ENCODE measurements at regions not wholly inside any gene's neighbourhood (a gene's known extent, or its start where the extent isn't known, plus 50 kb on each side); places are given as distances from the start of the nearest gene placed in this dataset.

DNA sequence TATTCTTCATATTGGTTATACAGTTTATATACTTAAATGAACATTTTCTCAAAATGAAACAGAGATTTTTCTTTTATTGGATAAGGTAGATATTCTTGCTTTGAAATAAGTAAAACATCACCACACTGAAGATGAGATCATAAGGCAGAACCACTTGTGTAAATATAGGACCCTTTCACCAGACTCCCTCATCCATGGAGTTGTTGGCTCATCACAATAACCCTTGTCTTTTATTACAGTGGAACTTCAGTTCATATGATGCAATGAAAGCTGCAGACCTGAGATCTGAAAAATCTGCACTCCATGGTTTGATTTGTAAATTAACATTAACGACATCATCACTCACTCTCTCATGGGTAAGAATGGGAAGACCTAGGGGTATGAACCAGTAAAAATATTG lies 51.9 kb upstream of the DBX2 start:
- DNase-seq (ENCODE audit: low read depth in 2 of 2), result no peak

DNA sequence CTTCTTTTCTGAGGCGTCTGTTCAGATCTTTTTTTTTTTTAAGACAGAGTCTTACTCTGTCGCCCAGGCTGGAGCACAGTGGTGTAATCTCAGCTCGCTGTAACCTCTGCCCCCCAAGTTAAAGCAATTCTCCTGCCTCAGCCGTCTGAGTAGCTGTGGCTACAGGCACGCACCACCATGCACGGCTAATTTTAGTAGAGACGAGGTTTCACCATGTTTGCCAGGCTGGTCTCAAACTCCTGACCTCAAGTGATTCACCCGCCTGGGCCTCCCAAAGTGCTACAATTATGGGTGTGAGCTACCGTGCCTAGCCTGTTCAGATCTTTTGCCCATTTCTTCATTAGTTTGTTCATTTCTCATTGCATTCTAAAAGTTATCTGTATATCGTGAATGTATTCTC lies 55.1 kb upstream of the DBX2 start:
- no peak for DNase-seq (ENCODE audit: low read depth in 2 of 2)

DNA sequence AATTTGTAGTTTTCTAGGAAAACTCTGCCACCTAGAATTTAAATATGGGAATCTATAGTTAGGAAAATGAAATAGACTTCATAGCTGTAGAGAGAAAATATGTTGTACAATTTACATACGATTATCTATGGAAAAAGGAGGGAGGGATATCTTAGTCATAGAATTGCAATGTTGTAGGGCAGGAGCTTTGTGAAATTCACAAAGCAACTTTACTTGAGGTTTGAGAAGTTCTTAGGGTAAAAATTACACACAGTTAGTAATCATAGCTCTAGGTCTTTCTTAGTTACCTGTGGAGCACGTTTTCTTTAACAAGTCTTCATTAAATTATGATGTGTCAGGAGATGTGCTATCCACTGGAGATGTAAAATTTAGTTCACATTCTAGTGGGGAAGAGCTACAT lies 61.4 kb upstream of the DBX2 start:
- DNase-seq (ENCODE audit: low read depth in 2 of 2), result no peak

DNA sequence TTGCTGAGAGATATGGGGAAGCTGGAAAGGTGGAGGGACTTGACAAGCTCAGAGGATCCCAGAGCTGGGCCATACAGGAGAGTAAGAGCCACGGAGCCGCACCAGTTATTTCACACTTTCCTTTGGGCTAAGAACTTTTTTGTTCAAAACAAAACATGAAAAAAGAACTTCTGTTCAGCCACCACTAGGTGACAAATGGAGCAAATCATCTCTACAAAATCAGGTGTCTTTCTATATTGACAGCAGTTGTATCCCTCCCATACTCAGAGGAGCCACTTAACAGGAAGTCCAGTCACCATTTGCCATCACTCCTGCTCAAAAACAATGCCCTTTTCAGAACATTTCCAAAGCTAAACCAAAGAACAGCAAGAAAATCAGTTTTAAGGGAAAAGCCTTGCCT lies 70.3 kb upstream of the DBX2 start:
- no peak for DNase-seq (ENCODE audit: low read depth in 2 of 2)

DNA sequence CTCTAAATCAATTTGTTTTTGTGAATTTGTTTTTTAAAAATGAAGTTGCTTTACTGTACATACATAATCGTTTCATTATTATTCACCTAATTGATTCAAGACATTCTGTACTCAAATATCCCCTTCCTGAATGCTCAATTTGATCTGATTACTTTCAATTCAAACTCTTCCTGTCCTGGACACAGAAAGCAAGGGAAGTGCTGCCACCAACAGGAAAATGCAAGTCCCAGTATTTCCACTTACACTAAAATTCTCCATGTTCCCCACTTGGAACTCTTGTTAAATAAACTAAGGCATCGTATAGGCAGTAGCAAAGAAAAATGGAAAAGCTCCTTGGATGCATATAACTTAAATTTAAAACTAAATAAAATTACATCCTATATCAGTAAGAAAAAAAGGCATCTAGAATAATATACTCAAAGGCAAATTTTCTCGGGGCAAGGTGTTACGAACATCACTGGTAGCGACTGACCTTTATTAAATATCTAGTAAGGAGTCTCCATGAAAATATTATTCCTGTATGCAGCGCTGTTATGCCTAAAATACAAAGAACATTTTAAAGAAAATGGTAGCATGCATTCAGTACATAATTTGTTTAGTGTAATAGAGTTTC lies 72.0 kb upstream of the DBX2 start:
- DNase-seq (ENCODE audit: low read depth in 2 of 2), result no peak

DNA sequence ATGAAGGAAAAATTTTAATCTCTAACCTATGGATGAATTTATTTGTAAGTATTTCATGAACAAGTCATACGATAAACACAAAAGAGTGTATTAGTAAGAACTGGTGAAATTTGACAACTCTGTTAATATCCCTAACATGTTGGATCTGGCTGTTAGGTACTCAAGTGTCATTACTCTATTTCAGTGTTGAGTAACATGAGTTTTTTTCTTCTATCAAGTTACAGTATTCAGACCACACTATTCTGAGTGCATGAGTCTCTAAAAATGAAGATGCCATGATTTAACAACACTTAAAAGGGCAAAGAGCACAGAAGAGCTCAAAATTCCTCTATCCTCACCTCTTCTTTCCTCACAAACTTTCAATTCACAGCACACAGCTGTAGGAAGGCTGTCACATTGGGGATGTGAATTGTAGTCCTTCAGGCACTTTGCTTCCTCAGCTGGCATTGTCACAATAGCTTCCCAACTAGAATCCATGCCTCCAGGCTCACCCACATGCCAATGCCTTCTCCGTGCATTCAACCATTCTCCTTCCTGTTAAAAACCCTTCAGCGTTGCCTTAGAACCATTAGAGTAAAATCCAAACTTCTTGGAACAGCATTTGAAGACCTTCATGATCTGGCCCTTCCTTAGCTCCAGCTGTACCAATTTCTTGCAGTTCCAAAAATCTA lies 73.7 kb upstream of the DBX2 start:
- no peak for DNase-seq (ENCODE audit: low read depth in 2 of 2)

DNA sequence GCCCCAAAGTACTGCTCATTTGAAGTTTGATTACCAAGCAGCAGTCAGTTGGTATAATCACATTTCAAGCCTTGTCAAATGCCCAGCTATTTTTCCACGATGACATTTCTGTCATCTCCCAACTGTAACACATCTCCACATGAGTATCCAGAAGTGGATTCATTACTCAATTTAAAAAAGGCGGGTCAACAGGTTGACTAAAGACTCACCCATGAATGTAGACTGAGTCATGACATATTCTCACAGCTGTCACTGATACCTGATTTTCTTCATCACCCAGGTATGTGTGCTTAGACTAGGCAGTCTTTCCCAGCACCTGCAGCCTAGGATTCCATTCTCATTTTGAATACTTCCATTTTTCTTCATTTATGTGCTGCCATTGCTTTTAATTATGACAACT lies 75.1 kb upstream of the DBX2 start:
- DNase-seq (ENCODE audit: low read depth in 2 of 2), result no peak

DNA sequence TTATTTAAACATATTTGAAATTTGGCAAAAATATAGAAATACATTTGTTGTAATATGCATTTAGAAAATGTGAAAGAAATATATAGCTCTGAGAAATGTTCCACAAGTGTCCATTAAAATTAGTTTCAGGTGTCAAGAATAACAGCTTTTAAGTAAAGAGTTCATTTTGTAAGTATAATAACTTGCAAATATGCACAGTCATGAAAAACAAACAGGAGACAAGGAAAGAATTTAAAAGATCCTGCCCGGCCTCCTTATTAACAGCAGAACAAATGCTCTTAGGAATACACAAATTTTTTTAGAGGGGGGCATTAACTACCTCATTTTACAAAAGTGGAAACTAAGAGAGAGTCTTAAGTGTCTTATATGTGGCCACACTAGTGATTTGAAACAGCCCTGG lies 77.7 kb upstream of the DBX2 start:
- DNase-seq (ENCODE audit: low read depth in 2 of 2), result no peak

DNA sequence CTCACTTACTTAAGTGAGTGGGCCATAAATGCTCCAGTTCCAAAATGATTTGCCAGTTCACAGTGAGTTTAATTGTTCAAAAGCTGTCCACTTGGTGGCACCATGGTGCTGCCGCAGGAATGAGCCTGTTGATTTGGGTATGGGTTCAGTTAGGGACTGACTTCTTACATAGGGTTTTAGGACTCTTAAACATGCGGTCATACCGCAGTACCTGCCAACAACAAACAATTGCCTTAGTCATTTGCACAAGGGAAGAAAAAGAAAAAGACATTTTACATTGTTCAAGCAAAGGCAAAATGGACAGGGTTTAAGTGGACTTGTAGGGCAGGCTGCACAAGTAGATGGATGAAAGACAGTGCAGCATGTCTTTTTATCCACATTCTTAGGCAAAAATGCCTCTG lies 80.0 kb upstream of the DBX2 start:
- DNase-seq (ENCODE audit: low read depth in 2 of 2), result peak; percentile 7 to 25

DNA sequence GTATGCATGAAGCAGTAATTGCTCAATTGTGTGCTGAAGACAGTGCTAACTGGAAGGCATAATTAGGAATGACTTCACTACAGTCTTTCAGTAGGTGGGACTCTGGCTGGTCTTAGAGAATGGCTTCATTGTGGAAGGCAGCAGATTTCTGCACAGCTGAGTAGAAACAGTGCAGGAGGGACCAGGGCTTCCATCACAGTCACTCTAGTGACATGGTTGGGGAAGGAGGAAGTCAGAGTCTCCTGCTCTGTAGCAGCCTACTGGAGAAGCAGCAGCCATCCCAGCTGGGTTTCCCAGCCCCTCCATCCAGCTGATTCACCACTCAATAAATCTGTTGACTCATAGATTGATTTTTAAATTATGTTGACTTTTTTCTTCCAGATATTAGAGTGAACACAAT lies 80.6 kb upstream of the DBX2 start:
- DNase-seq (ENCODE audit: low read depth in 2 of 2), result no peak

DNA sequence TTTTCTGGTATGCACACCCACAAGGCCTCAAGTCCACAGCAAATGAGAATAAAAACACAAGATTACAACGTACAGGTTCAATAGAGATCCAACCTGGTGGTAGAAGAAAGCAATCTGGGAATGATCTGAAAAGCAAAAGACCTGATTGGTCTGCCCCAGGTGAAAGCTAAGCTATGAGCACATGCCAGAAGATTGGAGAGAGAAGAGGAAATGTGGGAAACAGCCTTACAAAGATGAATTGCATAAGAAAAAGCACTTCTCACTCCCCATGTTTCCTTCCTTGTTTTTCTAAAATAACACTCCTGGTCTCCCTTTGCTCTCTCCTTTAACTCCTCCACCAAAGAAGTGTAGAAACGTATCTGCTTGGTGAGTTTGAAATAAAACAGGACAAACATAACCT lies 77.3 kb upstream of the ANO6 start:
- DNase-seq (ENCODE audit: low read depth in 2 of 2), result no peak

DNA sequence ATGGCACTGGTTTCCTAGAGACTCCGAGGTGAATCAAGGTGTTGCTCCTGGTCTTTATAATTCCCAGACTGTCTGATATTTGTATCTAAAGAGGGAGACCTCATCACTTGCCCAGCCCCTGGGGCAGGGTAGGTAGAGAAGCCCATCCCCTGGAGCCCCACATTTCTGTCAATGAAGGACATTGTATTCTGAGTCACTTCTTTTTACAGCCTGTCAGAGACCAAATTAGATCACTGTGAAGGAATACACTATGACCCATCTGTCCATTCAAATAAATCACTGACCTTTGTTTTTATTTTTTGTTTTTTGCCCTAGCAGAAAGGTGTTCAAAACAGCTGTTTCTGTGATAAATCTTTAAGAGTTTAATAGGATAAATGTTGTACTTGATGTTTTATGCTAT lies 67.9 kb upstream of the ANO6 start:
- no peak for DNase-seq (ENCODE audit: low read depth in 2 of 2)

DNA sequence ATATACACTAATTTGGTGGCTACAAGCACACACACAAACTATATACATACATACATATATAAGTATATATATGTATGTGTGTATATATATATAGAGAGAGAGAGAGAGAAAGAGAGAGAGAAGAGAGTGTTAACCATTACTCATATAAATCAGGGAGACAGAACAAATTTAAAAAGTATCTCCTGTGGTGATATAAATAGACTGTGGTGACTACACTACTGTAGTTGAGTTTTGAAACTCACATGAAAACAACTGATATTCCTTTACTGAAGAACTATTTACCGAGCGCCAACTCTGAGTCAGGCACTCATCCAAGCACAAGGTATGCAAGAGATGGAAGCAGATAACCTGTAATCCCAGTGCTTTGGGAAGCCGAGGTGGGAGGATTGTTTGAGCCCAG lies 67.3 kb upstream of the ANO6 start:
- DNase-seq (ENCODE audit: low read depth in 2 of 2), result no peak

DNA sequence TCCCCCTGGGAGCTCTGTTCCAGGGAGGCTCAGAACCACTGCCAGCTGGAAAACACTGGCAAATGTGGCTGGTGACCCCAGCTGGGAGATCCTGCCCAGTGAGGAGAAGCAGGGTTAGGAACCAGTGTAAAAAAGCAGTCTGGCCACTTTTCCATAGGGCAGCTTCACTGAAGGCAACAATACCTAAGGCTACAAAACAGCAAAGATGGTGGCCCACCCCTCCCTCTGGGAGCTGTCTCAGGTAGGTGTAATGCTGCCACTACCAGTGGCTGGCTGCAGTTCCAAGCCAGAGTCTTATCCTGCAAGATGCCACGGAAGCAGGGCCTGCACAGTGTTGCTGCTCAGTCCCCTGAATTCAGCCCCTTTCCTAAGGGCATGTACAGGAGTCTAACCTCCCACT lies 50.6 kb upstream of the ANO6 start:
- DNase-seq (ENCODE audit: low read depth in 2 of 2), result no peak

DNA sequence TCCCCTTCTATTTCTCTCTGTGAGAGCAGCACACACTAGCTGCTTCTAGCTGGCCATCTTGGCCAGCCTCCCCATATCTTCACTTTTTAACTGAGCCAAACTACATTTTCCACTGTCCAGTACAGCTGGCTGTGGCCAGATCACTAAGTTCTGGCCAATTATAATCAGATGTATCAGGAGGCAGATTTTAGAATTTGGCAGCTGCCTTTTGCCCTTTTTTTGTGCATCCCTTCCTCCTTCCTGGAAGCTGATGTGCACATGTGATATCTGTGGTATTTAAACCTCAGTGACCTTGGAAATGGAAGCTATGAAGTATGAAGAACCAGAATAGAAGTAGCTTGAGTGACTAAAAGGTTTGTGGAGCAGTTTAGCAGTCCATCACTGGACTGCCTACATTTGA lies 49.8 kb upstream of the ANO6 start:
- no peak for DNase-seq (ENCODE audit: low read depth in 2 of 2)

Measured in stimulated activated CD4-positive, alpha-beta T cell treated with anti-CD3 and anti-CD28 coated beads, Interleukin-15, amount 100 ng/mL, for 48 hours (primary cell).